Fibroblast of lung (primary cell): ENCODE measurements at regions not wholly inside any gene's neighbourhood (a gene's known extent, or its start where the extent isn't known, plus 50 kb on each side); places are given as distances from the start of the nearest gene placed in this dataset.
"Not testable (repeated sequence)": the region's sequence is repeated elsewhere in the genome, so short reads cannot be mapped to it uniquely, and the experiment has no call there.

Source experiments
- DNase-seq, 2 donors: peaks; one replicate each; pipeline versions ENCODE4 v3.0.0 to v3.0.0-alpha.2; 2010; ENCODE audit warnings: low read depth in 2 of 2
- H2AFZ ChIP-seq: 2 replicates; pipeline ENCODE4 v1.5.1; 2012; ENCODE audit warnings: low read length, control low read depth, inconsistent platforms
- H3K27ac ChIP-seq: 2 replicates; pipeline ENCODE4 v1.5.1; 2011; ENCODE audit warnings: low read length, control low read depth; ENCODE audit not compliant: insufficient read depth
- H3K27me3 ChIP-seq: 2 replicates; pipeline ENCODE4 v1.5.1; 2011; ENCODE audit warnings: mild to moderate bottlenecking, low read length; ENCODE audit not compliant: control insufficient read depth, insufficient read depth
- H3K36me3 ChIP-seq: 2 replicates; pipeline ENCODE4 v1.5.1; 2011; ENCODE audit warnings: low read length; ENCODE audit not compliant: control insufficient read depth, insufficient read depth
- H3K4me1 ChIP-seq: 2 replicates; pipeline ENCODE4 v1.5.1; 2011; ENCODE audit warnings: low read length; ENCODE audit not compliant: control insufficient read depth, insufficient read depth; ENCODE audit errors: extremely low read depth
- H3K4me2 ChIP-seq: 2 replicates; pipeline ENCODE4 v1.5.1; 2011; ENCODE audit warnings: low read length, control low read depth; ENCODE audit not compliant: insufficient read depth; ENCODE audit errors: extremely low read depth
- H3K4me3 ChIP-seq, 4 experiments: fragments of 200-600 bp in 1 of 4; sonication (generic) in 1 of 4; replicated peaks in 1 of 4; 2 replicates each; pipeline ENCODE4 v1.5.1; 2011 to 2016; ENCODE audit warnings: low read length in 4 of 4, low read depth in 3 of 4, mild to moderate bottlenecking in 3 of 4, control low read depth in 2 of 4, inconsistent platforms in 1 of 4, mixed read lengths in 1 of 4; ENCODE audit not compliant: insufficient read depth in 1 of 4; ENCODE audit errors: control extremely low read depth in 1 of 4
- H3K79me2 ChIP-seq: 2 replicates; pipeline ENCODE4 v1.5.1; 2012; ENCODE audit warnings: mild to moderate bottlenecking, low read length, inconsistent platforms; ENCODE audit not compliant: control insufficient read depth, insufficient read depth
- H3K9ac ChIP-seq: 2 replicates; pipeline ENCODE4 v1.5.1; 2011; ENCODE audit warnings: mild to moderate bottlenecking, low read length, control low read depth; ENCODE audit not compliant: insufficient read depth
- H3K9me3 ChIP-seq: 2 replicates; pipeline ENCODE4 v1.5.1; 2012; ENCODE audit warnings: low read depth, low read length; ENCODE audit not compliant: control insufficient read depth, insufficient read depth
- H4K20me1 ChIP-seq: 2 replicates; pipeline ENCODE4 v1.5.1; 2011; ENCODE audit warnings: low read length; ENCODE audit not compliant: control insufficient read depth, insufficient read depth; ENCODE audit errors: extremely low read depth
- CTCF ChIP-seq, 2 donors: IDR thresholded peaks in 1 of 2; conservative IDR thresholded peaks in 1 of 2; 1 replicate in 1 of 2; 2 replicates in 1 of 2; pipeline ENCODE4 v1.5.1; 2011 to 2012; ENCODE audit warnings: low read length in 2 of 2, control low read depth in 1 of 2, inconsistent platforms in 1 of 2, low read depth in 1 of 2, mild to moderate bottlenecking in 1 of 2
- EZH2 ChIP-seq: IDR thresholded peaks from 2 replicates; pipeline ENCODE4 v1.5.1; 2012; ENCODE audit warnings: low read length, control low read depth, mild to moderate bottlenecking; ENCODE audit errors: missing control alignments

GRCh38 chr12:83250866-83251265, 564.2 kb downstream of the TMTC2 start:
- DNase-seq: no peak
- Histone ChIP-seq H4K20me1 (no peaks in the 10 kb centered on the region), H2AFZ (no peak overlapping the region), H3K79me2 (no peaks in the 10 kb centered on the region), H3K9me3 (no peaks in the 10 kb centered on the region), H3K4me3 (no peak overlapping the region), H3K4me2 (no peak overlapping the region), H3K4me1 (no peaks in the 10 kb centered on the region), H3K36me3 (no peaks in the 10 kb centered on the region), H3K27ac (no peak overlapping the region), H3K9ac (no peak overlapping the region), H3K27me3 (no peaks in the 10 kb centered on the region)
- TF ChIP-seq CTCF (conservative IDR thresholded peaks at IDR 0.05 in 1 of 2, IDR thresholded peaks at IDR 0.05 in 1 of 2; ENCODE audit: low read depth in 1 of 2, low read length in 2 of 2): no peak
- TF ChIP-seq EZH2: no peak

GRCh38 chr12:83245156-83245555, 558.5 kb downstream of the TMTC2 start:
- DNase-seq: no peak
- H3K36me3 ChIP-seq: no peaks in the 10 kb centered on the region
- no peak overlapping the region for H3K9ac ChIP-seq
- no peaks in the 10 kb centered on the region for H3K4me1 ChIP-seq
- H4K20me1 ChIP-seq: no peaks in the 10 kb centered on the region
- H2AFZ ChIP-seq: no peak overlapping the region
- no peak overlapping the region for H3K4me2 ChIP-seq
- no peaks in the 10 kb centered on the region for H3K79me2 ChIP-seq
- no peak overlapping the region for H3K4me3 ChIP-seq
- no peaks in the 10 kb centered on the region for H3K27me3 ChIP-seq
- TF ChIP-seq EZH2 (no peak), CTCF (conservative IDR thresholded peaks at IDR 0.05 in 1 of 2, IDR thresholded peaks at IDR 0.05 in 1 of 2; ENCODE audit: low read depth in 1 of 2, low read length in 2 of 2) (no peak)
- H3K9me3 ChIP-seq: no peaks in the 10 kb centered on the region
- no peak overlapping the region for H3K27ac ChIP-seq

DNA sequence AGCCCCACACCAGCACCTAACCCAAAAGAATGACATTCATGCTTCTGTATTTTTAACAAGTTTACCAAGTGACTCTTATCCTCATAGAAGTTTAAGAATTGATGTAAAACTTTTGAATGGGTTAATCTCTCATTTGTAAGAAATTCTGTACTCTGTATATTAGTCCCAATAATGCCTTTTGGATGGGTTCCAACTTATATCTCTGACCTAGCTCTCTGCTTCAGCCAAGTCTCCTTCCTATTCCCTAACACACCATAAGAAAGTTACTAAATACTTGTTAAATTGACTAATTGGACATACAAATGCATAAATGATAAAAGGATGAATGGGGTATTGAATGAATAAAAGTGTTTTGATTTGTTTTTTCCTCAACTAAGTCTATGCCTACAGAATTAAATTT, 557.3 kb downstream of the TMTC2 start:
- Histone ChIP-seq H3K4me1 (no peaks in the 10 kb centered on the region), H3K36me3 (no peaks in the 10 kb centered on the region), H3K27ac (no peak overlapping the region), H3K79me2 (no peaks in the 10 kb centered on the region), H3K4me2 (no peak overlapping the region), H3K9me3 (no peaks in the 10 kb centered on the region), H3K27me3 (no peaks in the 10 kb centered on the region), H3K4me3 (no peak overlapping the region), H3K9ac (no peak overlapping the region), H2AFZ (no peak overlapping the region), H4K20me1 (no peaks in the 10 kb centered on the region)
- no peak for DNase-seq
- TF ChIP-seq EZH2 (no peak), CTCF (conservative IDR thresholded peaks at IDR 0.05 in 1 of 2, IDR thresholded peaks at IDR 0.05 in 1 of 2; ENCODE audit: low read depth in 1 of 2, low read length in 2 of 2) (no peak)

DNA sequence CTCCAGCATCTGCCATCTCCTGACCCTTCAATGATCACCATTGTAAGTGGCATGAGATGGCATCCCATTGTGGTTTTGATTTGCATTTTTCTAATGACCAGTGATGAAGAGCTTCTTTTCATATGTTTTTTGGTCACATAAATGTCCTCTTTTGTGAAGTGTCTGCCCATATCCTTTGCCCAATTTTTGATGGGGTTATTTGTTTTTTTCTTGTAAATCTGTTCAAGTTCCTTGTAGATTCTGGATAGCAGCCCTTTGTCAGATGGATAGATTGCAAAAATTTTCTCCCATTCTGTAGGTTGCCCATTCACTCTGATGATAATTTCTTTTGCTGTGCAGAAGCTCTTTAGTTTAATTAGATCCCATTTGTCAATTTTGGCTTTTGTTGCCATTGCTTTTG, 547.3 kb downstream of the TMTC2 start:
- not testable (repeated sequence) for H2AFZ ChIP-seq, H3K4me1 ChIP-seq, DNase-seq, H3K9me3 ChIP-seq, H4K20me1 ChIP-seq, H3K36me3 ChIP-seq, H3K4me2 ChIP-seq, H3K9ac ChIP-seq, H3K27ac ChIP-seq, H3K79me2 ChIP-seq, H3K27me3 ChIP-seq, H3K4me3 ChIP-seq

DNA sequence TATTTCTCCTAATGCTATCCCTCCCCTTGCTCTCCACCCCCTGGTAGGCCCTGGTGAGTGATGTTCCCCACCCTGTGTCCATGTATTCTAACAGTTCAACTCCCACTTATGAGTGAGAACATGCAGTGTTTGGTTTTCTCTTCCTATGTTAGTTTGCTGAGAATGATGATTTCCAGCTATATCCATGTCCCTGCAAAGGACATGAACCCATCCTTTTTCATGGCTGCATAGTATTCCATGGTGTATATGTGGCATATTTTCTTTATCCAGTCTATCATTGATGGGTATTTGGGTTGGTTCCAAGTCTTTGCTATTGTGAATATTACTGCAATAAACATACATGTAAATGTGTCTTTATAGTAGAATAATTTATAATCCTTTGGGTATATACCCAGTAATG, 540.3 kb downstream of the TMTC2 start:
- H3K27ac ChIP-seq, H3K79me2 ChIP-seq, H3K9me3 ChIP-seq, H3K4me3 ChIP-seq, H3K4me1 ChIP-seq, H3K36me3 ChIP-seq, DNase-seq, H3K4me2 ChIP-seq, H4K20me1 ChIP-seq, H3K27me3 ChIP-seq, H3K9ac ChIP-seq, H2AFZ ChIP-seq: not testable (repeated sequence)
